Esophagus squamous epithelium (tissue), 4 donors: ENCODE measurements at regions not wholly inside any gene's neighbourhood (a gene's known extent, or its start where the extent isn't known, plus 50 kb on each side); places are given as distances from the start of the nearest gene placed in this dataset.

Experiments used
- CTCF ChIP-seq, 6 experiments: fragments of 450-650 bp in 4 of 6; fragments of 200-600 bp in 2 of 6; sonication (generic) in 2 of 6; IDR thresholded peaks; one replicate each; pipeline ENCODE4 v1.5.1; 2016 to 2019; ENCODE audit warnings: antibody characterized with exemption in 6 of 6, mild to moderate bottlenecking in 4 of 6, moderate library complexity in 4 of 6
- POLR2A ChIP-seq, 4 donors: fragments of 450-650 bp; IDR thresholded peaks; one replicate each; pipeline ENCODE4 v1.6.1; 2017; ENCODE audit warnings: antibody characterized with exemption in 4 of 4, mild to moderate bottlenecking in 4 of 4, moderate library complexity in 3 of 4

GRCh38 chr6:153616506-153616905 is 422.5 kb upstream of the OPRM1 start:
- TF ChIP-seq CTCF (IDR thresholded peaks at IDR 0.05) (no peak), POLR2A (IDR thresholded peaks at IDR 0.05) (no peak)
